ENCODE measurements at regions not wholly inside any gene's neighbourhood (a gene's known extent, or its start where the extent isn't known, plus 50 kb on each side); places are given as distances from the start of the nearest gene placed in this dataset.

DNA sequence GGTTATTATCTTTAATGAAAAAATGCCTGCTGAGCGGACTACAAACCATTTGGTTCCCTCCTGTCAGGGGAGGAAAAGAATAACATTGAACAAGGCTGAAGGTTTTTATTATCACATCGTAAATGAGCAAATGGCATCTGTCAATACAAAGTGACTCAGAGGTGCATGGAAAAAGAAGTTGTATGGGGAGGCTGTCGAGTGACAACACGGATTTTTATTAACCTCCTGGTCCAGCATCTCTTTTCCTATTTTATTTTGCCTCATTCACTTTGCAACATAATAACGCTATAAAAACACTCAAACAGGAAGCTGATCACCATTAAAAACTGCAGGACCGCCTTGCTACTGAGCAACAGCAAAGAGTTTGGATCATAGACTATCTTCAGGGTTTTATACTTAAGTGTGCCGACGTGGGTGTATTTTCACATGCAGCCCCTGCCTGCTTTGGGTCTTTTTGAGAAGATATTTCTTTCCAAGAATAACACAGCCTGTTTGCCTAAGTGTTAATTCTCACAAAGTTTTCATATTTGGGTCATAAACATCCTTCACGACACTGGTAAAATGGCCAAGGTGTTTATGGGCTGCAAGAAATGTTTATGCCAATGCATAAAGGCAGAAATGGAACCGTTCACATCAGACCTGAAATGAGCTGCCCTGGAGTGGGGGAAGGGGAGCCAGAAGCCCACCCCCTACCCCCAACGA lies 132.1 kb upstream of the SALL4 start:
- TF ChIP-seq NFIC (IDR thresholded peaks at IDR 0.05) (no peak), ZBTB7A (IDR thresholded peaks at IDR 0.05; ENCODE audit: low read depth) (no peak), YY1 (IDR thresholded peaks at IDR 0.05; ENCODE audit: low read depth) (no peak), EP300 (IDR thresholded peaks at IDR 0.05; ENCODE audit: borderline replicate concordance) (no peak), TCF12 (IDR thresholded peaks at IDR 0.05; ENCODE audit: low read depth) (no peak), FOXM1 (IDR thresholded peaks at IDR 0.05; ENCODE audit: borderline replicate concordance, low read depth) (no peak), RAD21 (IDR thresholded peaks at IDR 0.05; ENCODE audit: low read depth) (no peak), CEBPB (IDR thresholded peaks at IDR 0.05) (no peak)
- TF ChIP-seq, protein P1, sequence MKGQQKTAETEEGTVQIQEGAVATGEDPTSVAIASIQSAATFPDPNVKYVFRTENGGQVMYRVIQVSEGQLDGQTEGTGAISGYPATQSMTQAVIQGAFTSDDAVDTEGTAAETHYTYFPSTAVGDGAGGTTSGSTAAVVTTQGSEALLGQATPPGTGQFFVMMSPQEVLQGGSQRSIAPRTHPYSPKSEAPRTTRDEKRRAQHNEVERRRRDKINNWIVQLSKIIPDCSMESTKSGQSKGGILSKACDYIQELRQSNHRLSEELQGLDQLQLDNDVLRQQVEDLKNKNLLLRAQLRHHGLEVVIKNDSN (IDR thresholded peaks at IDR 0.05) = no peak
- TF ChIP-seq, protein P2, sequence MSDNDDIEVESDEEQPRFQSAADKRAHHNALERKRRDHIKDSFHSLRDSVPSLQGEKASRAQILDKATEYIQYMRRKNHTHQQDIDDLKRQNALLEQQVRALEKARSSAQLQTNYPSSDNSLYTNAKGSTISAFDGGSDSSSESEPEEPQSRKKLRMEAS (IDR thresholded peaks at IDR 0.05) = no peak

DNA sequence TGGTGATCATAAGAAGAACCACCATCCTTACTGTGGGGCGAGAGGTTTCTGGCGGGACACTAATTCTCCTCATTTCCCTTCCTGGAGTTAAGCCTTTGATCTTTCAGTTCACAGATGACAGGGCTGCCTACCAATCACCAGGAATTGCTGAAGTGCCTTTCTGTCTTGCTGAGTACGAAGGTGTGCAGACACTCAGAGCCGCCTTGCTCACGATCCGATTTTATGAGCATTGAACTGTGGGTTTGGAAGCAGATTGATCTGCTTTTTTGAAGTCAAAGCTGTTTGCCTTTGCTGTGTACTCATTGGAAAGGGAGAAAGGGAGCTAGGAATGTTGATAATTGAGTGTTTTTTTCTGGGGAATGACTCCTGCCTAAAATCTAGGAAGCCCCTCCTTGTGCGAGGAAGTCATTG lies 129.1 kb upstream of the SALL4 start:
- TF ChIP-seq TAF1 (IDR thresholded peaks at IDR 0.05; ENCODE audit: low read depth) = no peak
- TF ChIP-seq, protein P2 (IDR thresholded peaks at IDR 0.05) = no peak
- TF ChIP-seq RAD21 (IDR thresholded peaks at IDR 0.05; ENCODE audit: low read depth) = no peak
- no peak for TF ChIP-seq YY1 (IDR thresholded peaks at IDR 0.05; ENCODE audit: low read depth)

DNA sequence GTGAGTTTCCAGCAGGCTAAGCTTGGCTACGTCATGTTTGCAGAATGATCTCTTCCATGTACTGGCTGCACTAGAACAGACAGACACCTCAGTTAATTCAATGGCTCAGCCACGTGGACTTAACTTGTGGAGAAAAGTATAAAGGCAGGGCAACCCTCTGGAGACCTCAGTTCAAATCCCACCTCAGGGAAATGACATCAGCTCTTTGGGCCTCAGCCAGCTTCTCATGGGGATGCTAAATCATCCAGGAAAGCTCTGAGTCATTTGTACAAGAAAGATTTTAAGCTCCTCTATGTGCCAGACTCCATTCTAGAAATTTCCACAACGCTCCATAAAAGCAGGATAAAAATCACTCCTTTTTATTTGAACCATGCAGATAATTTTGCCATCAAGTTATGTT lies 128.5 kb upstream of the SALL4 start:
- no peak for TF ChIP-seq FOXM1 (IDR thresholded peaks at IDR 0.05; ENCODE audit: borderline replicate concordance, low read depth)
- no peak for TF ChIP-seq TEAD4 (IDR thresholded peaks at IDR 0.05)
- TF ChIP-seq, protein P2 (IDR thresholded peaks at IDR 0.05) = no peak
- TF ChIP-seq EP300 (IDR thresholded peaks at IDR 0.05; ENCODE audit: borderline replicate concordance) = no peak
- no peak for TF ChIP-seq ZBTB7A (IDR thresholded peaks at IDR 0.05; ENCODE audit: low read depth)
- TF ChIP-seq RAD21 (IDR thresholded peaks at IDR 0.05; ENCODE audit: low read depth) = no peak
- no peak for TF ChIP-seq TCF12 (IDR thresholded peaks at IDR 0.05; ENCODE audit: low read depth)

DNA sequence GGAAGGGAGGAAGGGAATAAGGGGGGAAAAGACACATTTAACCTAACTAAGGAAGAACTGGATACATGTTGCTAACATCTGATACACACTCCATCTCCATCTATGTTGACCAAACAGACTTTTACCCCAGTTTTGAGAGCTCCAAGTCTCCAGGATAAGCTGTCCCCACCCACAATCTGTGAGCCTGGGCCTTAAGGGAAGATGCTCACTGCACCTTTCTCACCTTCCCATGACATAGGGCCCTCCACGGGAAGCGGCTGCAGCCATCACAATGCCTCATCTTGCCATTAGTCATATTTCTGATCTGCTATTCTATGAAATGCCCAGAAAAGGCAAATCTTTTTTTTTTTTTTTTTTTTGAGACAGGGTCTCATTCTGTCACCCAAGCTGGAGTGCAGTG lies 126.6 kb upstream of the SALL4 start:
- TF ChIP-seq YY1 (IDR thresholded peaks at IDR 0.05; ENCODE audit: low read depth) (no peak), EGR1 (IDR thresholded peaks at IDR 0.05) (no peak), RAD21 (IDR thresholded peaks at IDR 0.05; ENCODE audit: low read depth) (no peak), ZBTB7A (IDR thresholded peaks at IDR 0.05; ENCODE audit: low read depth) (no peak), FOXM1 (IDR thresholded peaks at IDR 0.05; ENCODE audit: borderline replicate concordance, low read depth) (no peak)
- TF ChIP-seq, protein P2 (IDR thresholded peaks at IDR 0.05) = no peak
- TF ChIP-seq, protein P1 (IDR thresholded peaks at IDR 0.05) = no peak

DNA sequence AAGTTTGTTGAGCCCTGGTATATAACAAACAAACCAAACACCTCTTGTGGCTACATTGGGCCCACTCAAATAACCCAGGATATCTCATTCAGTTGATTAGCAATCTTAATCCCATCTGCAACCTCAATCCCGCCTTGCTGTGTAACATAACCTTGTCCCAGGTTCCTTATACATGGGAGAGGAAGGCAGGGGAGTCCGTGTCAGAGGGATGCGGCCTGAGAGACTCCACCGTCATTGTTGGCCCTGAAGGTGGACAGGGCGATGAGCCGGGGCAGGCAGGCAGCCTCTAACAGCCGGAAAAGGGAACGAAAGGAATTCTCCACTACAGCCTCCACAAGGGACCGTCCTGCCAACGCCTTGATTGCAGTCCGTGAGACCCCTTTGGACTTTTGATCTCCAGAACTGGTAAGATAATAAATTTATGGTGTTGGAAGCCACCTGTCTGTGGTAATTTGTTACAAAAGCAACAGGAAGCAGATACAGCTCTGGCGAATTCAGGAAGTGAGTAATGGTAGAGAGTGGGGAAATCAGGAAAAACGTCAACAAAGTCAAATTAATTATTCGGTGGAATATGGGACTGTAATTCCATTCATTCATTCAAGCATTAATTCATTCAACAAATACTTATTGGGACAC lies 124.5 kb upstream of the SALL4 start:
- no peak for TF ChIP-seq TCF12 (IDR thresholded peaks at IDR 0.05; ENCODE audit: low read depth)
- TF ChIP-seq CREB1 (IDR thresholded peaks at IDR 0.05; ENCODE audit: low read depth) = no peak
- TF ChIP-seq, protein P1 (IDR thresholded peaks at IDR 0.05) = no peak
- no peak for TF ChIP-seq YY1 (IDR thresholded peaks at IDR 0.05; ENCODE audit: low read depth)
- no peak for TF ChIP-seq RAD21 (IDR thresholded peaks at IDR 0.05; ENCODE audit: low read depth)
- TF ChIP-seq CEBPB (IDR thresholded peaks at IDR 0.05) = no peak
- TF ChIP-seq, protein P2 (IDR thresholded peaks at IDR 0.05) = no peak
- no peak for TF ChIP-seq TEAD4 (IDR thresholded peaks at IDR 0.05)
- TF ChIP-seq EGR1 (IDR thresholded peaks at IDR 0.05) = no peak
- no peak for TF ChIP-seq FOXM1 (IDR thresholded peaks at IDR 0.05; ENCODE audit: borderline replicate concordance, low read depth)
- TF ChIP-seq, protein P3, sequence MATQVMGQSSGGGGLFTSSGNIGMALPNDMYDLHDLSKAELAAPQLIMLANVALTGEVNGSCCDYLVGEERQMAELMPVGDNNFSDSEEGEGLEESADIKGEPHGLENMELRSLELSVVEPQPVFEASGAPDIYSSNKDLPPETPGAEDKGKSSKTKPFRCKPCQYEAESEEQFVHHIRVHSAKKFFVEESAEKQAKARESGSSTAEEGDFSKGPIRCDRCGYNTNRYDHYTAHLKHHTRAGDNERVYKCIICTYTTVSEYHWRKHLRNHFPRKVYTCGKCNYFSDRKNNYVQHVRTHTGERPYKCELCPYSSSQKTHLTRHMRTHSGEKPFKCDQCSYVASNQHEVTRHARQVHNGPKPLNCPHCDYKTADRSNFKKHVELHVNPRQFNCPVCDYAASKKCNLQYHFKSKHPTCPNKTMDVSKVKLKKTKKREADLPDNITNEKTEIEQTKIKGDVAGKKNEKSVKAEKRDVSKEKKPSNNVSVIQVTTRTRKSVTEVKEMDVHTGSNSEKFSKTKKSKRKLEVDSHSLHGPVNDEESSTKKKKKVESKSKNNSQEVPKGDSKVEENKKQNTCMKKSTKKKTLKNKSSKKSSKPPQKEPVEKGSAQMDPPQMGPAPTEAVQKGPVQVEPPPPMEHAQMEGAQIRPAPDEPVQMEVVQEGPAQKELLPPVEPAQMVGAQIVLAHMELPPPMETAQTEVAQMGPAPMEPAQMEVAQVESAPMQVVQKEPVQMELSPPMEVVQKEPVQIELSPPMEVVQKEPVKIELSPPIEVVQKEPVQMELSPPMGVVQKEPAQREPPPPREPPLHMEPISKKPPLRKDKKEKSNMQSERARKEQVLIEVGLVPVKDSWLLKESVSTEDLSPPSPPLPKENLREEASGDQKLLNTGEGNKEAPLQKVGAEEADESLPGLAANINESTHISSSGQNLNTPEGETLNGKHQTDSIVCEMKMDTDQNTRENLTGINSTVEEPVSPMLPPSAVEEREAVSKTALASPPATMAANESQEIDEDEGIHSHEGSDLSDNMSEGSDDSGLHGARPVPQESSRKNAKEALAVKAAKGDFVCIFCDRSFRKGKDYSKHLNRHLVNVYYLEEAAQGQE (IDR thresholded peaks at IDR 0.05; ENCODE audit: low read depth) = no peak
- TF ChIP-seq TAF1 (IDR thresholded peaks at IDR 0.05; ENCODE audit: low read depth) = no peak
- no peak for TF ChIP-seq NFIC (IDR thresholded peaks at IDR 0.05)

DNA sequence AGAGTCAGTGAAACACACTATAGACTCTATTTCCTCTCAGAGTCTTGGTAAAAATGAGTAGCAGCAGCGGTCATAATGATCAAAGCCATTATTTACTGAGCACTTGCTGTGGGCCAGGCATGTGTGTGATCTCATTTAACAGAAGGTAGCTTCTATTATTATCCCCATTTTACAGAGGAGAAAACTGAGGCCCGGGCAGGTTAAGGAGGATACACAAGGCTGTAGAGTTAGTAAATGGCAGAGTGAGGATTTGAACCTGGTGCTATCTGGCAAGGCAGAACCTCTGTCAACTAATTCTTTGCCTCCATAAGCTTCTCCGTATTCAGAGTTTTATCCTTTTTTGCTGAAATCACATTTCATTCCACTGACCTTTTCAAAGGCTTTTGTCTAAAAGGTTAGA lies 122.2 kb upstream of the SALL4 start:
- TF ChIP-seq RAD21 (IDR thresholded peaks at IDR 0.05; ENCODE audit: low read depth) = no peak
- TF ChIP-seq, protein P3 (IDR thresholded peaks at IDR 0.05; ENCODE audit: low read depth) = no peak
- TF ChIP-seq CEBPB (IDR thresholded peaks at IDR 0.05) = no peak
- TF ChIP-seq FOXM1 (IDR thresholded peaks at IDR 0.05; ENCODE audit: borderline replicate concordance, low read depth) = no peak
- TF ChIP-seq, protein P2 (IDR thresholded peaks at IDR 0.05) = no peak
- TF ChIP-seq CREB1 (IDR thresholded peaks at IDR 0.05; ENCODE audit: low read depth) = no peak
- TF ChIP-seq EP300 (IDR thresholded peaks at IDR 0.05; ENCODE audit: borderline replicate concordance) = no peak

Data from Ishikawa (cell line).